WTC11 (cell line): ENCODE measurements at regions not wholly inside any gene's neighbourhood (a gene's known extent, or its start where the extent isn't known, plus 50 kb on each side); places are given as distances from the start of the nearest gene placed in this dataset.

Source experiments
- CREM ChIP-seq: sonication (generic); formaldehyde crosslinking; IDR thresholded peaks from 2 replicates; pipeline ENCODE4 v1.8.1; 2022; ENCODE audit warnings: mild to moderate bottlenecking, missing genetic modification reagents, moderate library complexity
- ELF4 ChIP-seq: sonication (generic); formaldehyde crosslinking; IDR thresholded peaks from 2 replicates; pipeline ENCODE4 v1.8.1; 2022; ENCODE audit warnings: low read depth, mild to moderate bottlenecking, moderate library complexity, missing genetic modification reagents
- FOXJ3 ChIP-seq: sonication (generic); formaldehyde crosslinking; IDR thresholded peaks from 2 replicates; pipeline ENCODE4 v1.9.0; 2021; ENCODE audit warnings: missing genetic modification reagents, mild to moderate bottlenecking, borderline replicate concordance
- FOXK1 ChIP-seq: sonication (generic); formaldehyde crosslinking; IDR thresholded peaks from 2 replicates; pipeline ENCODE4 v1.8.0; 2022; ENCODE audit warnings: mild to moderate bottlenecking, moderate library complexity, missing genetic modification reagents
- NR2C2 ChIP-seq: sonication (generic); formaldehyde crosslinking; IDR thresholded peaks from 2 replicates; pipeline ENCODE4 v1.8.0; 2022; ENCODE audit warnings: mild to moderate bottlenecking, missing genetic modification reagents
- ZNF121 ChIP-seq: sonication (generic); formaldehyde crosslinking; IDR thresholded peaks from 2 replicates; pipeline ENCODE4 v1.8.0; 2023; ENCODE audit warnings: missing genetic modification reagents
- ZNF263 ChIP-seq: sonication (generic); formaldehyde crosslinking; IDR thresholded peaks from 2 replicates; pipeline ENCODE4 v1.8.1; 2022; ENCODE audit warnings: low read depth, mild to moderate bottlenecking, moderate library complexity, missing genetic modification reagents
- ZNF317 ChIP-seq: sonication (generic); formaldehyde crosslinking; IDR thresholded peaks from 2 replicates; pipeline ENCODE4 v1.8.1; 2023; ENCODE audit warnings: low read depth, mild to moderate bottlenecking, moderate library complexity, missing genetic modification reagents, borderline replicate concordance
- TF ChIP-seq, protein P1 (sequence below): fragments of 200-600 bp; IDR thresholded peaks from 2 replicates; pipeline ENCODE4 v1.8.0; 2022; ENCODE audit warnings: antibody characterized with exemption
- TF ChIP-seq, protein P2 (sequence below): sonication (generic); formaldehyde crosslinking; IDR thresholded peaks from 2 replicates; pipeline ENCODE4 v1.8.1; 2022; ENCODE audit warnings: low read depth, missing genetic modification reagents, borderline replicate concordance

- TF ChIP-seq ZNF317 (CRISPR knock-in tag) = no peak
- TF ChIP-seq, protein P1, sequence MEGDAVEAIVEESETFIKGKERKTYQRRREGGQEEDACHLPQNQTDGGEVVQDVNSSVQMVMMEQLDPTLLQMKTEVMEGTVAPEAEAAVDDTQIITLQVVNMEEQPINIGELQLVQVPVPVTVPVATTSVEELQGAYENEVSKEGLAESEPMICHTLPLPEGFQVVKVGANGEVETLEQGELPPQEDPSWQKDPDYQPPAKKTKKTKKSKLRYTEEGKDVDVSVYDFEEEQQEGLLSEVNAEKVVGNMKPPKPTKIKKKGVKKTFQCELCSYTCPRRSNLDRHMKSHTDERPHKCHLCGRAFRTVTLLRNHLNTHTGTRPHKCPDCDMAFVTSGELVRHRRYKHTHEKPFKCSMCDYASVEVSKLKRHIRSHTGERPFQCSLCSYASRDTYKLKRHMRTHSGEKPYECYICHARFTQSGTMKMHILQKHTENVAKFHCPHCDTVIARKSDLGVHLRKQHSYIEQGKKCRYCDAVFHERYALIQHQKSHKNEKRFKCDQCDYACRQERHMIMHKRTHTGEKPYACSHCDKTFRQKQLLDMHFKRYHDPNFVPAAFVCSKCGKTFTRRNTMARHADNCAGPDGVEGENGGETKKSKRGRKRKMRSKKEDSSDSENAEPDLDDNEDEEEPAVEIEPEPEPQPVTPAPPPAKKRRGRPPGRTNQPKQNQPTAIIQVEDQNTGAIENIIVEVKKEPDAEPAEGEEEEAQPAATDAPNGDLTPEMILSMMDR = no peak
- TF ChIP-seq ELF4 (CRISPR knock-in tag) = no peak
- no peak for TF ChIP-seq ZNF263
- TF ChIP-seq, protein P2, sequence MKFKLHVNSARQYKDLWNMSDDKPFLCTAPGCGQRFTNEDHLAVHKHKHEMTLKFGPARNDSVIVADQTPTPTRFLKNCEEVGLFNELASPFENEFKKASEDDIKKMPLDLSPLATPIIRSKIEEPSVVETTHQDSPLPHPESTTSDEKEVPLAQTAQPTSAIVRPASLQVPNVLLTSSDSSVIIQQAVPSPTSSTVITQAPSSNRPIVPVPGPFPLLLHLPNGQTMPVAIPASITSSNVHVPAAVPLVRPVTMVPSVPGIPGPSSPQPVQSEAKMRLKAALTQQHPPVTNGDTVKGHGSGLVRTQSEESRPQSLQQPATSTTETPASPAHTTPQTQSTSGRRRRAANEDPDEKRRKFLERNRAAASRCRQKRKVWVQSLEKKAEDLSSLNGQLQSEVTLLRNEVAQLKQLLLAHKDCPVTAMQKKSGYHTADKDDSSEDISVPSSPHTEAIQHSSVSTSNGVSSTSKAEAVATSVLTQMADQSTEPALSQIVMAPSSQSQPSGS (CRISPR knock-in tag) = no peak
- TF ChIP-seq FOXK1 (CRISPR knock-in tag) = no peak
- no peak for TF ChIP-seq FOXJ3 (CRISPR knock-in tag)
- TF ChIP-seq CREM = no peak
- TF ChIP-seq ZNF121 (CRISPR knock-in tag) = no peak
- no peak for TF ChIP-seq NR2C2 (CRISPR knock-in tag)
Measured at GRCh38 chr10:29050081-29050480, 238.8 kb upstream of the LYZL1 start.
